ENCODE measurements at regions not wholly inside any gene's neighbourhood (a gene's known extent, or its start where the extent isn't known, plus 50 kb on each side); places are given as distances from the start of the nearest gene placed in this dataset.

- TF ChIP-seq POLR2A (IDR thresholded peaks at IDR 0.05) (no peak), CTCF (IDR thresholded peaks at IDR 0.05) (no peak)
Observed at GRCh38 chrX:1029494-1029893, 183.0 kb downstream of the CRLF2 start.
